Cardiac fibroblast (primary cell): ENCODE measurements at regions not wholly inside any gene's neighbourhood (a gene's known extent, or its start where the extent isn't known, plus 50 kb on each side); places are given as distances from the start of the nearest gene placed in this dataset.
"Not testable (repeated sequence)": the region's sequence is repeated elsewhere in the genome, so short reads cannot be mapped to it uniquely, and the experiment has no call there.

Source experiments
- DNase-seq, 2 donors: peaks; one replicate each; pipeline versions ENCODE4 v3.0.0 to v3.0.0-alpha.2; 2010; ENCODE audit warnings: low read depth in 2 of 2
- H3K4me3 ChIP-seq, 2 donors: replicated peaks in 1 of 2; 1 replicate in 1 of 2; 2 replicates in 1 of 2; pipeline ENCODE4 v1.5.1; 2011; ENCODE audit warnings: low read depth in 2 of 2, low read length in 2 of 2, mild to moderate bottlenecking in 2 of 2, moderate library complexity in 1 of 2
- CTCF ChIP-seq: IDR thresholded peaks from one replicate; pipeline ENCODE4 v1.5.1; 2011; ENCODE audit warnings: low read depth, mild to moderate bottlenecking, low read length, inconsistent platforms

GRCh38 chr2:176944998-176945397 is 267.6 kb upstream of the HNRNPA3 start:
- no peak for DNase-seq
- H3K4me3 ChIP-seq = no peak overlapping the region
- no peak for TF ChIP-seq CTCF

- no peak for DNase-seq
- H3K4me3 ChIP-seq = no peak overlapping the region
- TF ChIP-seq CTCF = no peak
Observed at GRCh38 chr2:176947754-176948153, 264.8 kb upstream of the HNRNPA3 start.

GRCh38 chr2:176951218-176951617 is 261.4 kb upstream of the HNRNPA3 start:
- not testable (repeated sequence) for DNase-seq

GRCh38 chr2:176956791-176957190 is 255.8 kb upstream of the HNRNPA3 start:
- TF ChIP-seq CTCF = no peak
- no peak overlapping the region for H3K4me3 ChIP-seq
- DNase-seq = no peak

More at GRCh38 chr2:176951218-176951617, 261.4 kb upstream of the HNRNPA3 start:
- not testable (repeated sequence) for H3K4me3 ChIP-seq

- no peak overlapping the region for H3K4me3 ChIP-seq
- TF ChIP-seq CTCF = no peak
- DNase-seq = no peak
Observed at GRCh38 chr2:176959614-176960013, 253.0 kb upstream of the HNRNPA3 start.

- TF ChIP-seq CTCF = no peak
- no peak for DNase-seq
- no peak overlapping the region for H3K4me3 ChIP-seq
Observed at GRCh38 chr2:176960061-176960460, 252.5 kb upstream of the HNRNPA3 start.

GRCh38 chr2:176960736-176961520 is 251.7 kb upstream of the HNRNPA3 start:
- no peak for DNase-seq
- no peak for TF ChIP-seq CTCF
- H3K4me3 ChIP-seq = no peak overlapping the region
